ENCODE measurements at regions not wholly inside any gene's neighbourhood (a gene's known extent, or its start where the extent isn't known, plus 50 kb on each side); places are given as distances from the start of the nearest gene placed in this dataset.

- TF ChIP-seq, protein P1, sequence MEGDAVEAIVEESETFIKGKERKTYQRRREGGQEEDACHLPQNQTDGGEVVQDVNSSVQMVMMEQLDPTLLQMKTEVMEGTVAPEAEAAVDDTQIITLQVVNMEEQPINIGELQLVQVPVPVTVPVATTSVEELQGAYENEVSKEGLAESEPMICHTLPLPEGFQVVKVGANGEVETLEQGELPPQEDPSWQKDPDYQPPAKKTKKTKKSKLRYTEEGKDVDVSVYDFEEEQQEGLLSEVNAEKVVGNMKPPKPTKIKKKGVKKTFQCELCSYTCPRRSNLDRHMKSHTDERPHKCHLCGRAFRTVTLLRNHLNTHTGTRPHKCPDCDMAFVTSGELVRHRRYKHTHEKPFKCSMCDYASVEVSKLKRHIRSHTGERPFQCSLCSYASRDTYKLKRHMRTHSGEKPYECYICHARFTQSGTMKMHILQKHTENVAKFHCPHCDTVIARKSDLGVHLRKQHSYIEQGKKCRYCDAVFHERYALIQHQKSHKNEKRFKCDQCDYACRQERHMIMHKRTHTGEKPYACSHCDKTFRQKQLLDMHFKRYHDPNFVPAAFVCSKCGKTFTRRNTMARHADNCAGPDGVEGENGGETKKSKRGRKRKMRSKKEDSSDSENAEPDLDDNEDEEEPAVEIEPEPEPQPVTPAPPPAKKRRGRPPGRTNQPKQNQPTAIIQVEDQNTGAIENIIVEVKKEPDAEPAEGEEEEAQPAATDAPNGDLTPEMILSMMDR (IDR thresholded peaks at IDR 0.05) = no peak
- no peak for TF ChIP-seq POLR2AphosphoS5 (IDR thresholded peaks at IDR 0.05)
Measured at GRCh38 chr6:92504509-92504908, 914.9 kb downstream of the EPHA7 start.

Data from breast epithelium (tissue), 3 donors.